Upper lobe of left lung (tissue), 4 donors: ENCODE measurements at regions not wholly inside any gene's neighbourhood (a gene's known extent, or its start where the extent isn't known, plus 50 kb on each side); places are given as distances from the start of the nearest gene placed in this dataset.

Experiments
- EP300 ChIP-seq, 4 donors: sonication (generic); formaldehyde crosslinking; IDR thresholded peaks; one replicate each; pipeline ENCODE4 v1.5.1; 2017; ENCODE audit warnings: antibody characterized with exemption in 4 of 4, control low read depth in 2 of 4
- POLR2A ChIP-seq, 4 donors: fragments of 450-650 bp; IDR thresholded peaks; one replicate each; pipeline ENCODE4 v1.5.1; 2016 to 2017; ENCODE audit warnings: antibody characterized with exemption in 4 of 4, mild to moderate bottlenecking in 2 of 4
- POLR2AphosphoS5 ChIP-seq, 2 donors: sonication (generic); formaldehyde crosslinking; IDR thresholded peaks; one replicate each; pipeline ENCODE4 v1.5.1; 2017; ENCODE audit warnings: antibody characterized with exemption in 2 of 2
- TF ChIP-seq, protein P1 (sequence below), 6 experiments: fragments of 450-650 bp in 4 of 6; fragments of 200-600 bp in 2 of 6; sonication (generic) in 2 of 6; IDR thresholded peaks; one replicate each; pipeline ENCODE4 v1.5.1; 2016 to 2019; ENCODE audit warnings: antibody characterized with exemption in 6 of 6

GRCh38 chr4:122997463-122998101, 75.2 kb upstream of the NUDT6 start:
- TF ChIP-seq, protein P1, sequence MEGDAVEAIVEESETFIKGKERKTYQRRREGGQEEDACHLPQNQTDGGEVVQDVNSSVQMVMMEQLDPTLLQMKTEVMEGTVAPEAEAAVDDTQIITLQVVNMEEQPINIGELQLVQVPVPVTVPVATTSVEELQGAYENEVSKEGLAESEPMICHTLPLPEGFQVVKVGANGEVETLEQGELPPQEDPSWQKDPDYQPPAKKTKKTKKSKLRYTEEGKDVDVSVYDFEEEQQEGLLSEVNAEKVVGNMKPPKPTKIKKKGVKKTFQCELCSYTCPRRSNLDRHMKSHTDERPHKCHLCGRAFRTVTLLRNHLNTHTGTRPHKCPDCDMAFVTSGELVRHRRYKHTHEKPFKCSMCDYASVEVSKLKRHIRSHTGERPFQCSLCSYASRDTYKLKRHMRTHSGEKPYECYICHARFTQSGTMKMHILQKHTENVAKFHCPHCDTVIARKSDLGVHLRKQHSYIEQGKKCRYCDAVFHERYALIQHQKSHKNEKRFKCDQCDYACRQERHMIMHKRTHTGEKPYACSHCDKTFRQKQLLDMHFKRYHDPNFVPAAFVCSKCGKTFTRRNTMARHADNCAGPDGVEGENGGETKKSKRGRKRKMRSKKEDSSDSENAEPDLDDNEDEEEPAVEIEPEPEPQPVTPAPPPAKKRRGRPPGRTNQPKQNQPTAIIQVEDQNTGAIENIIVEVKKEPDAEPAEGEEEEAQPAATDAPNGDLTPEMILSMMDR (IDR thresholded peaks at IDR 0.05) = no peak
- TF ChIP-seq POLR2AphosphoS5 (IDR thresholded peaks at IDR 0.05) (no peak), POLR2A (IDR thresholded peaks at IDR 0.05) (no peak), EP300 (IDR thresholded peaks at IDR 0.05) (no peak)
